ENCODE measurements at regions not wholly inside any gene's neighbourhood (a gene's known extent, or its start where the extent isn't known, plus 50 kb on each side); places are given as distances from the start of the nearest gene placed in this dataset.

DNA sequence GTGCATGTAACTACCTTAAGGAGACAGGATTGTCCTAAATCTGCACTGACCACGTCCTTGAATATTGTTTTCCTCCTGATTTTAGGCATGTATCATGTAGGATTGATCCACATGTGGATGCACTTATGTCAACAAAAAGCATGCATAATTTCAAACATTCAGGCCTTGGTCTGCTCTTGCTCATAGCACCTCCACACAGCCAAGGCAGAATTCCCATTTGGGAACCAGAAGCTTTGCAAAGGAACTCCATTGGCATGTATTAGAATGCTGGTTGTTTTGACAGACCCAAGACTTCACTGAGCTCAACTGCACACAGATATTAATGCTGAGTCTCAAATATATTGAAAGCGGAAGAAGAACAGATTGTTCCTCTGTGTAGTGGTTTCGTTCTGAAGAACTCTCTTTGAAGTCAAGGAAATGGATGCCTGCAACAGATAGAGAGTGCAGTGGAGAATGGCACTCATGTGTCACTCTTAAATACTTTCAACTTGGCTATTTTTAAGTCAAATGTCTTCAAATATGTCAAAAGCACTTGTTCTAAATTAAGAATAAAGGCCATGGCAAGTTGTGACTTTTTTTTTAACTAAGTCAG is 387.6 kb downstream of the LTN1 start:
- ChIA-PET POLR2A (no interaction called here), CTCF (no interaction called here)
- DNase-seq (ENCODE audit: extremely low spot score), result peak; percentile 9
- TF ChIP-seq, protein P1, sequence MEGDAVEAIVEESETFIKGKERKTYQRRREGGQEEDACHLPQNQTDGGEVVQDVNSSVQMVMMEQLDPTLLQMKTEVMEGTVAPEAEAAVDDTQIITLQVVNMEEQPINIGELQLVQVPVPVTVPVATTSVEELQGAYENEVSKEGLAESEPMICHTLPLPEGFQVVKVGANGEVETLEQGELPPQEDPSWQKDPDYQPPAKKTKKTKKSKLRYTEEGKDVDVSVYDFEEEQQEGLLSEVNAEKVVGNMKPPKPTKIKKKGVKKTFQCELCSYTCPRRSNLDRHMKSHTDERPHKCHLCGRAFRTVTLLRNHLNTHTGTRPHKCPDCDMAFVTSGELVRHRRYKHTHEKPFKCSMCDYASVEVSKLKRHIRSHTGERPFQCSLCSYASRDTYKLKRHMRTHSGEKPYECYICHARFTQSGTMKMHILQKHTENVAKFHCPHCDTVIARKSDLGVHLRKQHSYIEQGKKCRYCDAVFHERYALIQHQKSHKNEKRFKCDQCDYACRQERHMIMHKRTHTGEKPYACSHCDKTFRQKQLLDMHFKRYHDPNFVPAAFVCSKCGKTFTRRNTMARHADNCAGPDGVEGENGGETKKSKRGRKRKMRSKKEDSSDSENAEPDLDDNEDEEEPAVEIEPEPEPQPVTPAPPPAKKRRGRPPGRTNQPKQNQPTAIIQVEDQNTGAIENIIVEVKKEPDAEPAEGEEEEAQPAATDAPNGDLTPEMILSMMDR (IDR thresholded peaks at IDR 0.05; ENCODE audit: control extremely low read depth, extremely low read depth, low read depth, missing control alignments), result no peak

DNA sequence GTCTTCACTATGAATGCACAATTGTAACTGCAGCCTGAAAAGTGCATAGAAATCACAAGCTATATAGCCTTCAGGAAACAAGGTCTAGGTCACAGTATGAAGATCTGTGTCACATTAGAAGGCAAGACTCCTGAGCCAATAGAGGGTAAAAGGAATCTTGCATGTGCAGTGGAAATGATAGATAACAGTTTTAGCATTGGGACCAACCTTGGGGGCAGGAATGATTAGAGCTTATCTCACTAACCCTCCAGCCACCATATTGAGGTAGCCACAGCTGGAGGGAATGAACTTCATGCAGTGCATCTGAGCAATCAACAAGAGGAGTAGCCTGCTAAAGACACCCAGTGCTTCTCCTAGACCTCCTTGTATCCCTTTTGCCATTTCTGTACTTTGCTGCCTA is 390.1 kb downstream of the LTN1 start:
- DNase-seq (ENCODE audit: extremely low spot score), result no peak
- ChIA-PET POLR2A (no interaction called here), CTCF (no interaction called here)
- TF ChIP-seq, protein P1 (IDR thresholded peaks at IDR 0.05; ENCODE audit: control extremely low read depth, extremely low read depth, low read depth, missing control alignments), result no peak

DNA sequence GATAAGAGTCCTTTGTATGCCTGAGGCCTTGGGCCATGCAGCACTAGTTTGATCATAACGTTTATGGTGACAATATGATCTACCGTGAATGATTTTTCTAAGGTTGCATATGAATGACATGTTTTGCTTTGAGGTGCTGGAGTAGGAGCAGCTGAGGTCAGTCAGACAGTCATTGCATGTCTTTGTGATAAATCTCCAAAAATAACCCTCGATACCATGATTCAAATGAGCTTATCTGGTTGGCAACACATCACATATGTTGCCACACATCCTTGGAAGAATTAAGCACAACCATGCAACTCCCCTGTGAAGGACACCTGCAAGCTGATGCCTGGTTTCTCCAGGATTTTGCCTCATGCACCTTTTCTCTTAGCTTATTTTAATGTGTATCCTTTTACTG is 394.5 kb downstream of the LTN1 start:
- CTCF ChIA-PET, result interaction anchor here (1.5 kb wide), 1 partner anchor 10 kb away, joined by 4 read pairs; no protein-coding TSS in a partner anchor
- no peak for DNase-seq (ENCODE audit: extremely low spot score)
- TF ChIP-seq, protein P1 (IDR thresholded peaks at IDR 0.05; ENCODE audit: control extremely low read depth, extremely low read depth, low read depth, missing control alignments), result no peak
- POLR2A ChIA-PET, result interaction anchor here (0.6 kb wide), 1 partner anchor 194 kb away, joined by 3 read pairs; no protein-coding TSS in a partner anchor

DNA sequence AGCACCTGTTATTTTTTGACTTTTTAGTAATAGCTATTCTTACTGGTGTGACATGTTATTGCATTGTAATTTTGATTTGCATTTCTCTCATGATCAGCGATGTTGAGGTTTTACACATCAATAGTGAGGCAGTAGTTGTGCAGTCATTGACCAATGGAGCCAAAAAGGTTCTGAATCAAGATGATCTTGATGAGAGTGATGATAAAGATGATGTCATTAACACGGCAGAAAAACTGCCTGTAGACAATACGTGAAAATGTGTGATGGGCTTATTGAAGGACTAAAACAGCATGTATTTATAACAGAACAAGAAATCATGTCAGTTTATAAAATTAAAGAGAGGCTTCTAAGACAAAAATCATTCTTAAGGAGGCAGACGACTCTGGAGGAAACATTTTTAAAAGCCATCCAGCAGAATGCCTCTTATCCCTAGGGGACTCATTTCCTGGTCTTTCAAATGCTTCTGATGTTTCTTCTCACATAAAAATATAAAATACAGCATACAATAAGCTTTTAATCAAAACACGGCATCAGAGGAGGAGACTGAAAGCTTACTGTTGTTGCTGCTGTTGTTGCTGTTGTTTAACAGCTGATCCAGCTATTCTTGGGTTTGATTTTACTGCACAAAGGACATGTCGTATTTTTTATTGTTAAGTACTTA is 400.3 kb downstream of the LTN1 start:
- CTCF ChIA-PET, result no interaction called here
- TF ChIP-seq, protein P1 (IDR thresholded peaks at IDR 0.05; ENCODE audit: control extremely low read depth, extremely low read depth, low read depth, missing control alignments), result no peak
- POLR2A ChIA-PET, result no interaction called here
- DNase-seq (ENCODE audit: extremely low spot score), result no peak

DNA sequence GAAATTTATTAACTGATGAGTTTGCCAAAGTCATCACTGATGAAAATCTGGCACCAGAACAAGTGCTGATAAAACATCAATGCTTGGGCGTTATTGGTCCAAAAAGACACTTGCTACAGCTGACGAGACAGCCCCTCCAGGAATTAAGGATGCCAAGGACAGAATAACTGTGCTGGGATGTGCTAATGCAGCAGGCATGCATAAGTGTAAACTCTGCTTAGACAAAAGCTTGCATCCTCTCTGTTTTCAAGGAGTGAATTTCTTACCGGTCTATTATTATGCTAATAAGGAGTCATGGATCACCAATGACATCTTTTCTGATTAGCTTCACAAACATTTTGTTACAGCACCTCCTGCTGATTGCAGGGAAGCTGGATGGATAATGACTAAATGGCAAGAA is 402.0 kb downstream of the LTN1 start:
- CTCF ChIA-PET, result interaction anchor here (1.1 to 1.5 kb wide), 2 partner anchors 18 to 155 kb away, joined by 4 read pairs; no protein-coding TSS in a partner anchor
- TF ChIP-seq, protein P1 (IDR thresholded peaks at IDR 0.05; ENCODE audit: control extremely low read depth, extremely low read depth, low read depth, missing control alignments), result no peak
- POLR2A ChIA-PET, result no interaction called here
- DNase-seq (ENCODE audit: extremely low spot score), result no peak

DNA sequence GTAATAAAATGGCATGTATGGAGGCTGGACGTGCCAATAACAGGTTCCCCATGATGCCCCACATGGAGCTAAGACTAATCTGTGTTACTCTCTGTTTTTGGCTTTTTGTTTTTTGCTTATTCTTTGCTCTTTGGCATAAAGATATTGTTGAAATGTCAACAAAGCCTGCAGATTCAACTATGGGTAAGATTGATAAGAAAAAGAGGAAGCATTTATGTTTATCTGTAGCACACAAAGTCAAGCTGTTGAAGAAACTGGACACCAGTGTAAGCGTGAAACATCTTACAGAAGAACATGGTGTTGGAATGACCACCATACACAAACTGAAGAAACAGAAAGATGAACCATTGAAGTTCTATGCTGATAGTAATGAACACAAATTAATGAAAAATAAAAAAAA is 402.7 kb downstream of the LTN1 start:
- CTCF ChIA-PET, result interaction anchor here (1.5 kb wide), 1 partner anchor 155 kb away, joined by 4 read pairs; no protein-coding TSS in a partner anchor
- DNase-seq (ENCODE audit: extremely low spot score), result no peak
- POLR2A ChIA-PET, result no interaction called here
- TF ChIP-seq, protein P1 (IDR thresholded peaks at IDR 0.05; ENCODE audit: control extremely low read depth, extremely low read depth, low read depth, missing control alignments), result no peak
